Astrocyte (in vitro differentiated cells and primary cell): ENCODE measurements at regions not wholly inside any gene's neighbourhood (a gene's known extent, or its start where the extent isn't known, plus 50 kb on each side); places are given as distances from the start of the nearest gene placed in this dataset.

ENCODE experiments used
- CTCF ChIP-seq: IDR thresholded peaks from 2 replicates; pipeline ENCODE4 v1.5.1; 2011; ENCODE audit warnings: low read depth, mild to moderate bottlenecking, inconsistent platforms, low read length, moderate library complexity; ENCODE audit not compliant: insufficient read depth
- EZH2 ChIP-seq: IDR thresholded peaks from 2 replicates; pipeline ENCODE4 v1.6.1; 2012; ENCODE audit warnings: mild to moderate bottlenecking, low read length, inconsistent platforms; ENCODE audit not compliant: insufficient read depth

DNA sequence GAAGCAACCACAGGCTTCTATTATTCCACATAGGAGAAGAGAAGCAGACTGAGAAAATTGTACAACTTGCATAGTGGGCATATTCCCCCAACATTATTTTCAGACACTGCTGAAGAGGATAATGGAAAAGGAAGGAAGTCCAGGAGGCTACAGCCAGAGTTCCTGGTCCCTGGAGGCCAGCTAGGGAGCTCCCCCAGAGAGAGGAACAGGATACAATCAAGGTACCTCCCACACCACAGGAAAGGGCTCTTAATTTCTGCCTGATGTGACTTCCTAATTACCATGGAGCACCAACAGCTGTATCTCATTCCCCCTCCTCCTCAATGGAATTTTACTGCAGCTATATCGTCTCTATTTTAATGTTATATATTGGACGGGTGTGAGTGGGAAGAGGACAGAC is 594.3 kb upstream of the NRSN1 start:
- no peak for TF ChIP-seq CTCF
- no peak for TF ChIP-seq EZH2
